GM18951 (cell line): ENCODE measurements at regions not wholly inside any gene's neighbourhood (a gene's known extent, or its start where the extent isn't known, plus 50 kb on each side); places are given as distances from the start of the nearest gene placed in this dataset.
"Not testable (repeated sequence)": the region's sequence is repeated elsewhere in the genome, so short reads cannot be mapped to it uniquely, and the experiment has no call there.

Experiments
- POLR2A ChIP-seq: IDR thresholded peaks from 4 replicates; pipeline ENCODE4 v1.6.1; 2011; ENCODE audit warnings: mild to moderate bottlenecking; ENCODE audit not compliant: insufficient read length, insufficient read depth; ENCODE audit errors: extremely low read depth
- in situ Hi-C: fragments of 300-500 bp; cut with MboI; formaldehyde crosslinking; loops from one replicate; pipeline ENCODE4 v1.12.0; 2022; ENCODE audit warnings: low sequenced_read_pairs, mixed read lengths, inconsistent platforms; ENCODE audit not compliant: unreplicated experiment

DNA sequence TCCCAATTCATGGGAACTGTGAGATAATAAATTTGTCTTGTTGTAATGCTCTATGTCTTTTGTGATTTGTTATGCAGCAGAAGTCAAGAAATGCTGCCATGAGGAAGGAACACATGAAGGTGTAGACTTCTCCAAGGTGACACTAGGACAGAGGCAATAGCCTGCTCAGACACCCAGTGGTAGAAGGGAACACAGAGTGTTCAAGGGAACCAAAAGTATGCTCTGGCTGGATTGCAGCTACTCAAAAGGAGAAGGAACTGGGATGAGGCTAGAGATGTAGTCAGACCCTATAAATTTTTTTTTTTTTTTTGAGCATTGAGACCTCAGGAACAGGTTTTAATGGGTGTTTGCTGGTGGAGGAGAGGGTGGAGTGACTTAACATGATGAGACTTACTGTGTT lies 232.5 kb downstream of the PARP8 start:
- in situ Hi-C loops: no loop called here
- TF ChIP-seq POLR2A: no peak

DNA sequence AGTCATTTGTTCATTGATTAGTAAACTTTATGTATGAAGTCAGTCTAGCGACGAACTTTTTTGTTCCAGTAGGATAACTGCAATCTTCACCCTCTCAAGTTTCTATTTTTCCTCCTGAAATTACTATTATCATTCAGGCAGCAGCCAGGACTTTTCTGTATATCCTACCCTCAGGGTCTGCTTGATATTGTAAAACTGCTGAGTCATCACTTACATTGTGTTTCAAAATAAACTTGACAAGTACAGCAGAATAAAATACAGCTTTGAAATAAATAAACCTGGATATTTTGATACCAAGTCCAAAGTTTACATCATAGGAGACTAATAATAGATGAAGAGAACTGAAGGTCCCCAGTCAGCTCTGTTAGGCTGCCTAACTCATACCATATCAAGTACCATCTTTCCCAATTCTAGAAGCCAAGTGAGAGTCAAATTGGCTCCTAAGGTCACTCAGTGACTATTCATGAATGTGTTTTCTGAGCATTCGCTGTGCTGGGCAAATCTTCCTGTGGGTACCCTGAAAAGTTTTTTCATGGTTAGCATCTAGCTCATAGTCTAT lies 234.6 kb downstream of the PARP8 start:
- TF ChIP-seq POLR2A: no peak
- in situ Hi-C loops: no loop called here

DNA sequence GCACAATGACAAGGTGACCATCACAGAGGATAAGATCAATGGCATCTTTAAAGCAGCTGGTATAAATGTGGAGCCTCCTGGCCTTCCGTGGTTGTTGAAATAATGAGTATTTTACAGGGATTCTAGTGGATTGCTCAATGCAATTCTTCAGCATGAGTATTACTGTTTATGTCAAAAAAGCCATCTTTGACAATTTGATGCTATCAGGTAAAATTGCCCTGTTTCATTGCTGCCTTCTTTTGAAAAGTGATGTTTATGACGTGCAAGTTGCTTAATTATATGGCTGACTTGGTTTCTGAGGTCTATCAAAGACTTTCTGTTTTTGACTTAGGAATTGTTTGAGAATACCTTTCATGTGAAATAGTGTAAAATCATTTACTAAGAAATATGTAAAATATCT lies 237.2 kb downstream of the PARP8 start:
- in situ Hi-C loops: no loop called here
- TF ChIP-seq POLR2A: no peak

DNA sequence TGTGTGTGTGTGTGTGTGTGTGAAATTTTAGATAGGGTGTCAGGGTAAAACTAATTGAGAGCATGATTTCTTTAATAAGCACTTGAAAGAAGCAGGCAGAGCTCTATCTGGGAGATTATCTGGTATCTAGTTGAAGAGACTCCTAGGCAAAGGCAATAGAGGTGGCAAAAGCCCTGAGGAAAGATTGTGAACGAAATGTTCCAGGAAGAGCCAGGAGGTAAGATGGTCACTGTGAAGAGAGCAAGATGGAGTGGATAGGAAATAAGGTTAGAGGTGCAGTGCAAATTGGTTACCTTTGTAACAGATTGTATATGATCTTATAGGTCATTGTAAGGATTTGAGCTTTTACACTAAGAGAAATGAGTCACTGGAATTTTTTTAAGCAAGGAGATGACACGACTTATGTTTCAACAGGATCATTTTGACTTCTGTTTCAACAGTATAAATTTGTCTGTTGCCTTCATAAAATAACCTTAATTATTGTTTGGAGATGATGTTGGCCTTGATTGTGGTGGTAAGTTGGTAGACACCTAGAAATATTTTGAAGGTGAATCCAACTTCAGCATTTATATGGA lies 239.6 kb downstream of the PARP8 start:
- TF ChIP-seq POLR2A: no peak
- in situ Hi-C loops: no loop called here

DNA sequence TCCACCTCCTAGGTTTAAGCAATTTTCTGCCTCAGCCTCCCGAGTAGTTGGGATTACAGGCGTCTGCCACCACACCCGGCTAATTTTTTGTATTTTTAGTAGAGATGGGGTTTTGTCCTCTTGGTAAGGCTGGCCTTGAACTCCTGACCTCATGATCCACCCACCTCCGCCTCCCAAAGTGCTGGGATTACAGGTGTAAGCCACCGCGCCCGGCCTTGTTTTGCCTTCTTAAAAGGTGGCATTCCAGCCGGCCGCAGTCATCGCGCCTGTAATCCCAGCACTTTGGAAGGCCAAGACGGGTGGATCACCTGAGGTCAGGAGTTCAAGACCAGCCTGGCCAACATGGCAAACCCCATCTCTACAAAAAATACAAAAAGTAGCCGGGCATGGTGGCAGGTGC lies 253.7 kb downstream of the PARP8 start:
- in situ Hi-C loops: not testable (repeated sequence)

DNA sequence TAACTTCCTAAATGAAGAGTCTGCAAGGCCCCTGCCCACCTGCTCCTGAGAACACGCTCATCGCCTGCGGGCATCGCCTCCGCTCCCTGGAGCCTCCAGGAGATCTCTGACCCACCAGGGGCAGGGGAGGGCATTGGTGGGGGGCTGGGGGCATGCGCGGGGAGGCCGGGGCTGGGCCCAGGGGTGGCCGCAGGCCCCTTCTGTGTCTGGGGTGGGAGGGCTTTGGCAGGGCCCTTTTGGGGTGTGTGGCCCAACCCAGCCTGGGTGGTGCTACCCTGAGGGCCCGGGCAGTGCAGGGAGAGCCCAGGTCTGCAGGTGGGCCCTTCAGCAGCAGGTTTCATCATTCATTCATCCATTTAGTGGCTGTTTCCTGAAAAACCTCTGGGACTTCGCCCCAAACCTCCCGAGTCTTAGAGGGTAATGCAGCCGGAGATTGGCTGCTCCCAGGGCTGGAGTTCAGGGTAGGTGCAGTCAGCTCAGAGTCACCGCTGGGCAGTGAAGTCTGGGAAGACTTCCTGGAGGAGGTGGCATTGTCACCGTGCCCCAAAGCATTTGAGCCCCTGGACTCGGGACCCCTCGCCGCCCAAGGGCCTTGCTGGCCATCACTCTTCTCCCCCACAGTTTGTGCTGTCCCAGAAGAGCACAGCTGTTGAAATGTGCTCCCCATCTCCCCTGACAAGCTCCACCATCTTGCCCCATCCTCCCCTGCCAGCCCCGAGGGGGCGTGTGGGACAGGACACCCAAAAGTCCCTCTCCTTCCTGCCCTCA lies 255.1 kb downstream of the PARP8 start:
- in situ Hi-C loops: no loop called here
- no peak for TF ChIP-seq POLR2A

DNA sequence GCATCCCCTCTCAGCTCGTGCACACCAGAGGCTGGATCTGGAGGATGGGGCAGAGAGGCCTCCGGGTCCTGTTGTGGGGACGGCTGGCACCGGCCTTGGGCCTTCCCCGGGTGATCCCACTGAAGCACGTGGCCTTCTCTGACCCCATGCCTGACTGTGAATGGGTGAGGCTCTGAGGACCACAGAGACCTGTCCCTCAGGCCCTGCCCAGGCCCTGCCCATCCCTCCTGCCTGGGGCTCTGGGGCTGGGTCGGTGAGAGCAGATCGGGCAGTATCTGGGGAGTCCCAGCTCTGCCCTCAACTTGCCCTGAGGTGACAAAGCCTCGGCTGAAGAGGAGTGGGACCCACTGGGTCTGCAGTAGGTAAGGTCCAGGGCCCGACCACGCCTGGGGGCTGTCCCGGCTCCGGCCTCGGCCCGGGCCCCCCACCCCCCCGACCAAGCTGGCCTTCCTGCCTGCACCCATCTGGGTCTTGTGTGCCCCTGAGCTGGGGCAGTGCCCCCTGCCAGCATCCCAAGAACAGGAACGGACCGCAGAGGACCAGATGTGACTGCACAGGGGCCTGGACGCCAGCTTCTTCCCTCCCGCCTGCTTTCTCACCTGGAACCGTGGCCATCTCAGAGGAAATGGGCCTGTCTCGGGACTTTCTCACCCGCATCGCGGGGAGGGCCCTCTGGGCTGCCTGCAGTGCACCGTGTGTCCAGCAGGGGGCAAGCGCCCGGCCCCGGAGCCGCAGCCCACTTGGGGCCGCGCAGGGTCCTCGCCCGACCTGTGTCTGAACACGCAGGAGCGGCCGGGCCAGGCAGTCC lies 255.9 kb downstream of the PARP8 start:
- in situ Hi-C loops: not testable (repeated sequence)

DNA sequence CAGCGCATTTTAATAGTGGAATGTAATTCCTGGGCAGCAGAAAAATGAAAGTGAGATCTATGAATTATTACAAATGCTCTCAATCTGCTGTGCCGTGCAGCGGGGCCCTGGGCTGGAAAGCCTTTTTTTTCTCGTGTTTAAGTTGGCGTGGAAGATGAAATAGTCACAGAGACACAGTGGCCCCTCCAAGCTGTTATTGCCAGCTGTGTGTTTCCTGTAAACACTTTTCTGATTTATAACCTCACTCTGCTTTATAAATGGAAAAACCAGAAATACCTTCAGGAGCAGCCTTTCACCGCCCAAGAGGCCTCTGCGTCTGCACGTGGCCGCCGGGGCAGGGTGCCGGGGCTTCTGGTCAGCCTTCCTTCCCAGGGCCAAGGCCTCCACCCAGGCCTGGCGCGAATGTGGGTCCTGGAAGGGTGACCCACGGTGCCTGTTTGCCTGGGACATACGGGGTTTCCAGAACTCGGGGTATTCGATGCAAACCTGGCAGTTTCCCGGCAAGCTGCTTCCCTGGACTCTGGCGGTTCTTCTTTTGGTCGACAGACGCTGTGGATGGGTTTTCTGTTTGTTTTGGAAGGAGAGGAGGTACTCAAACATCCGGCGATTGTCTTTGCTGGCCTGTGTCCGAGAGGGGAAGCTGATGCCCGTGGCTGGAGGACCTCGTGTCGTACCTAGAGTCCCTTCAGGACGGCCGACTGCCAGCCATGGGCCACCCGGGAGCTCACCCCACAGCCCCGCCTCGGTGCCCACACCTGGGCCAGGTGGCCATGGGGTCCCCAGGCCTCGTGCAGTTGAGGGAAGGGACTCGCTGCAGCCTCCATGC lies 256.7 kb downstream of the PARP8 start:
- no peak for TF ChIP-seq POLR2A
- in situ Hi-C loops: no loop called here

DNA sequence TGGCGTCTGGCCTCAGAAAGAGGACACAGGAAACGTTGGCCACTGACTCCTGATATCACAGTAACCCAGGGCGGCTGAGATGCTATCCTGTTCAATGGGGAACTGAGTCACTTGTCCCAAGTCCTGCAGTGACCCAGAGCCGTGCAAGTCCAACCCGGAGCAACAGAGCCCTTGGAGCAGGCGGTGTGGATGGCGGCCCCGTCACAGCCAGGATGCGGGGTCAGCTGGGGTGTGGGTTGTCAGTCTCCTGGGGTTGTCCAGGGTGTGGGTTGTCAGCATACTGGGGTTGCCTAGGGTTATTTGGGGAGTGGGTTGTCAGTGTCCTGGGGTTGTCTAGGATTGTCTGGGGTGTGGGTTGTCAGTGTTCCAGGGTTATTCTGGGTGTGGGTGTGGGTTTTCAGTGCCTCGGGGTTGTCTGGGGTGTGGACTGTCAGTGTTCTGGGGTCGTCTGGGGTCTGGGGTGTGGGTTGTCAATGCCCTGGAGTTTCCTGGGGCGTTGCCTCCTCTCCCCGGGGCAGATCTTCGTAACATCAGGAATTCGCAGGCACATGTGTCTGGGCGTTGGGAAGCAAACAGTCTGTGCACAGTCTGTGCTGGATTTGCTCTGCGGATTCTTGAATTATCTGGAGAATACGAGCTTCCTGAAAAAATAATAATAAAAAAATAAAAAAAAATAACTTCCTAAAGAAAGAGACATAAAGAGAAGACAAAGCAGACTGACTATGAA lies 257.5 kb downstream of the PARP8 start:
- in situ Hi-C loops: no loop called here
- TF ChIP-seq POLR2A: no peak

DNA sequence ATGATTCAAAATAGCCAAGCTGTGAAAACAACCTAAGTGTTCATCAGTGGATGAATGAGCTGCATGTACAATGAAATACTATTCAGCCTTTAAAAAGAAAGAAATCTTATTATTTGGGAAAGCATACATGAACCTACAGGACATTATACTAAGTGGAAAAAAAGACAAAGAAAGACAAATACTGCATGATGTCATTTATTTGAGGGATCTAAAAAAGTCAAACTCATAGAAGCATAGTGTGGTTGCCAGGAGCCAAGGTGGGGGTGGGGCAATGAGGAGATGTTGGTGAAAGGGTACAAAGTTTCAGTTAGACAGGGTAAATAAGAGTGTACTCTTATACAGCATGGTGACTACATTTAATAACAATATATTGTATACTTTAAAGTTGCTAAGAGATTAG lies 261.5 kb downstream of the PARP8 start:
- in situ Hi-C loops: no loop called here
- TF ChIP-seq POLR2A: no peak

DNA sequence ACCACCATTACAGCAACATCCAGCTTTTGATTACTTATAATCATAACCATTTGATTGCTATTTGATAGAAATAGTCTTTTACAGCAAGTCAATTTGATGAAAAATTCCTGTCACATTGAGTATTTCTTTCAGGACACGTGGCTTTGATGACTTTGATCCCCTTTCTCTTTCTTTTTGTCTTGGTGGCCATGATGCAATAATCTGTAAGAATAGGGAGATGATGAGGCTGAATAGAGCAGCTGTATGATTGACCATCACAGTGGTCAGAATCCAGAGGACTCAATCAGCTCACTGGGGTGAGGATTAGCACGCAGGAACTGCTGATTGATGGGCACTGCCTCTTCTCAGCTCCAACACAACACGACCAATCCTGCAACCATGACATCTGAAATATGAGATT lies 262.7 kb downstream of the PARP8 start:
- TF ChIP-seq POLR2A: no peak
- in situ Hi-C loops: no loop called here

DNA sequence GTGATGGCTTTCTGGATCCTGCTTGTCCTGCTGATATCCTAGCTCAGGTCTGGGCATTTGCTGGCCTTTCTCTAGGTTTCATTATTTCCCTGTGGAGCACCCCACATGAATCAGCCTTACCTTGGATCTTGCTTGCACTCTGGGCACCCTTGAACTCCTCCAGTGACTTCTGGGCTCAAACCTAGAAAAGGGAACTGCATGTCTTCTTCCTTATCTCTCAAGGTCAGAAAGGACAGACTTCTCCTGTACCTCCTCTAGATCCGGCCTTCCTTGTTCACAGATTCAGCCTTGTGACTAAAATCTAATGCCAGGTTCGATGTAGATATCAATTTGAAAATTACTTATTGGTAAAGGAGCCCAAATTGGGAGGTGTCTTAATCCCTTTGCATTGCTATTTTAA lies 267.9 kb downstream of the PARP8 start:
- TF ChIP-seq POLR2A: no peak
- in situ Hi-C loops: no loop called here

DNA sequence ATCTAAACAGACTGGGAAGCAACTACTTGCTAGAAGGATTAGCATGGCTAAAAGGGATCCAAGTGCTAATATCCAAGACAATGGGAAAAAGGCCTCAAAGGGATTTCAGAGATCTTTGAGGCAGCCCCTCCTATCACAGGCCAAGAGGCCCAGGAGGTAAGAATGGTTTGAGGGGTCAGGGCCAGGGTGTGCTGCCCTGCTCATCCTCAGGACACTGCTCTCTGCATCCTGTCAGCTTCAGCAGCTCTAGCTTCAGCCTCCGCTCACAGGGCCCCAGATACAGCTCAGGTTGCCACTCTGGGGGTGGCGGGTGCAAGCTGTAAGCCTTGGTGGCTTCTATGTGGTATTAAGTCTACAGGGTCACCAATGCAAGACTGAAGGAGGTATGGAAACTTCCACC lies 278.7 kb downstream of the PARP8 start:
- TF ChIP-seq POLR2A: no peak
- in situ Hi-C loops: no loop called here
